ENCODE measurements at regions not wholly inside any gene's neighbourhood (a gene's known extent, or its start where the extent isn't known, plus 50 kb on each side); places are given as distances from the start of the nearest gene placed in this dataset.

- Histone ChIP-seq H3K9me3 (no peaks in the 10 kb centered on the region), H3K36me3 (no peaks in the 10 kb centered on the region), H3K4me1 (no peaks in the 10 kb centered on the region), H3K4me3 (no peak overlapping the region), H3K27ac (no peak overlapping the region), H3K27me3 (no peaks in the 10 kb centered on the region)
- intact Hi-C loops (cut with DNase I; ENCODE audit: low total_unique reads), result no loop called here
- DNase-seq, result no peak
- TF ChIP-seq CTCF (IDR thresholded peaks at IDR 0.05) (no peak), POLR2A (IDR thresholded peaks at IDR 0.05) (no peak)
These were observed 63.7 kb upstream of the CAMK2D start for GRCh38 chr4:113825272-113825671.

GRCh38 chr4:113824396-113824795 lies 62.9 kb upstream of the CAMK2D start:
- no peak for DNase-seq
- intact Hi-C loops (cut with DNase I; ENCODE audit: low total_unique reads), result no loop called here
- Histone ChIP-seq H3K36me3 (no peaks in the 10 kb centered on the region), H3K27me3 (no peaks in the 10 kb centered on the region), H3K4me1 (no peaks in the 10 kb centered on the region), H3K4me3 (no peak overlapping the region), H3K9me3 (no peaks in the 10 kb centered on the region), H3K27ac (no peak overlapping the region)
- TF ChIP-seq CTCF (IDR thresholded peaks at IDR 0.05) (no peak), POLR2A (IDR thresholded peaks at IDR 0.05) (no peak)

GRCh38 chr4:113823291-113823659 lies 61.7 kb upstream of the CAMK2D start:
- DNase-seq, result no peak
- H3K4me3 ChIP-seq, result no peak overlapping the region
- intact Hi-C loops (cut with DNase I; ENCODE audit: low total_unique reads), result no loop called here
- no peaks in the 10 kb centered on the region for H3K4me1 ChIP-seq
- H3K9me3 ChIP-seq, result no peaks in the 10 kb centered on the region
- no peaks in the 10 kb centered on the region for H3K27me3 ChIP-seq
- no peaks in the 10 kb centered on the region for H3K36me3 ChIP-seq
- H3K27ac ChIP-seq, result no peak overlapping the region
- TF ChIP-seq POLR2A (IDR thresholded peaks at IDR 0.05), result no peak
- no peak for TF ChIP-seq CTCF (IDR thresholded peaks at IDR 0.05)

- no peak overlapping the region for H3K4me3 ChIP-seq
- H3K9me3 ChIP-seq, result no peaks in the 10 kb centered on the region
- intact Hi-C loops (cut with DNase I; ENCODE audit: low total_unique reads), result no loop called here
- no peak overlapping the region for H3K27ac ChIP-seq
- no peaks in the 10 kb centered on the region for H3K36me3 ChIP-seq
- DNase-seq, result no peak
- no peaks in the 10 kb centered on the region for H3K27me3 ChIP-seq
- TF ChIP-seq POLR2A (IDR thresholded peaks at IDR 0.05) (no peak), CTCF (IDR thresholded peaks at IDR 0.05) (no peak)
- H3K4me1 ChIP-seq, result no peaks in the 10 kb centered on the region
These were observed 61.2 kb upstream of the CAMK2D start for GRCh38 chr4:113822555-113823290.

- TF ChIP-seq POLR2A (IDR thresholded peaks at IDR 0.05), result no peak
- TF ChIP-seq CTCF (IDR thresholded peaks at IDR 0.05), result no peak
- intact Hi-C loops (cut with DNase I; ENCODE audit: low total_unique reads), result no loop called here
- no peaks in the 10 kb centered on the region for H3K9me3 ChIP-seq
These were observed 60.3 kb upstream of the CAMK2D start for GRCh38 chr4:113821856-113822255.

More at GRCh38 chr4:113821856-113822255, 60.3 kb upstream of the CAMK2D start:
- no peaks in the 10 kb centered on the region for H3K4me1 ChIP-seq
- no peak overlapping the region for H3K4me3 ChIP-seq
- H3K27ac ChIP-seq, result no peak overlapping the region
- no peak for DNase-seq
- no peaks in the 10 kb centered on the region for H3K27me3 ChIP-seq
- no peaks in the 10 kb centered on the region for H3K36me3 ChIP-seq

Measured in uterus (tissue), 3 donors.